HG03520 (cell line): ENCODE measurements at regions not wholly inside any gene's neighbourhood (a gene's known extent, or its start where the extent isn't known, plus 50 kb on each side); places are given as distances from the start of the nearest gene placed in this dataset.

Source experiments
- ATAC-seq: cut with Tn5 transposase; IDR thresholded peaks from one replicate; pipeline ENCODE4 v1.9.1; 2021; ENCODE audit warnings: mild to moderate bottlenecking, moderate library complexity; ENCODE audit not compliant: unreplicated experiment

- ATAC-seq = no peak
Measured at GRCh38 chr7:23971031-23971430, 261.0 kb downstream of the STK31 start.

DNA sequence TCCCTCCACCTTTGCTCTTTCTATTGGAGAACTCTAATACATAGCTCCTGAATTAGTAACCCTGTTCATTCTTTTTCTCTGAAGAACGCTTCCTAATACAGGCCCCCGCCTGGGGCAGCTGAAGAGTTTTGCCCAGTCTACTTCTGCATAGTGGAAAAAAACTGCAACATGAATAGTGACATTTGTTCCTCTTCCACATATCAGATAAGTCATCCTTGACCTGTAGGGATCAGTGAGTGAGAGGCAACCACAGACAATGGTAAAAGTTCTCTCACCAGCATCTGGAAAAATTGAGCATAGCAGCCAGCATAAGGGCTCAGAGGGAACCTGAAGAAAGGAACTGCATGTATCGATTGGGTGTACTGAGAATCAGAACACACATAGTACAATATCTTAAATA, 262.0 kb downstream of the STK31 start:
- ATAC-seq = no peak

DNA sequence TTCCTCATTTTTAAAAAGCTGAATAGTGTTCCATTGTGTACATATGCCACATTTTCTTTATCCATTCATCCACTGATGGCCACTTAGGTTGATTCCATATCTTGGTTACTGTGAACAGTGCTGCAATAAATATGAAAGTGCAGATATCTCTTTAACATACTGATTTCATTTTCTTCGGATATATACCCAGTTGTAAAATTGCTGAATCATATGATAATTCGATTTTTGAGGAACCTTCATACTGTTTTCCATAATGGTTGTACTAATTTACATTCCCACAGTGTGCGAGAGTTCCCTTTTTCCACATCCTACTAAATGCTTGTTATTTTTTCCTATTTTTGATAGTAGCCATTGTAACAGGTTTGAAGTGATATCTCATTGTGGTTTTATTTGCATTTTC, 263.2 kb downstream of the STK31 start:
- no peak for ATAC-seq

GRCh38 chr7:23980081-23980480, 270.1 kb downstream of the STK31 start:
- ATAC-seq = no peak

- ATAC-seq = no peak
Measured at GRCh38 chr7:23981314-23981713, 271.3 kb downstream of the STK31 start.

- no peak for ATAC-seq
Measured at GRCh38 chr7:23981758-23982157, 271.7 kb downstream of the STK31 start.

GRCh38 chr7:24005517-24005916, 278.5 kb upstream of the NPY start:
- no peak for ATAC-seq

- ATAC-seq = no peak
Measured at GRCh38 chr7:24010495-24010894, 273.5 kb upstream of the NPY start.

GRCh38 chr7:24017519-24017918, 266.5 kb upstream of the NPY start:
- no peak for ATAC-seq

DNA sequence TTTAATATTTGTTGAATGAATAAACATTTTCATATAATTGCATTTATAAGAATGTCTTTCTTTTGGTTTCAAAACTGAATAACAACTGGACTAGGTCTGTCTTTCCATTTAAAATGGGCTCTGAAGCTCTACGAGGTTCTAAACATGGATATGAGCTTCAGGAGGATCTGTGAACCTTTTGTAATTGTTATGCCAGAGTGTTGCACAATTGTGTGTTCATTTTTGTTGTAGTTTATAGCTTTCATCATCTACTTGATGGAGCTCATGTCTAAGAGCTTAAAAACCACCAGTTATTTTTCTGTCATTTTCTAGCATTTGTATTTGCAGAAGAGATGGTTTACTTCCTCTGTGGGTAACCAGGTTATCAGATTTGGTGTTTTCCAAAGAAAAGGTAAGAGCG, 265.7 kb upstream of the NPY start:
- no peak for ATAC-seq

GRCh38 chr7:24019841-24020240, 264.1 kb upstream of the NPY start:
- ATAC-seq = no peak

DNA sequence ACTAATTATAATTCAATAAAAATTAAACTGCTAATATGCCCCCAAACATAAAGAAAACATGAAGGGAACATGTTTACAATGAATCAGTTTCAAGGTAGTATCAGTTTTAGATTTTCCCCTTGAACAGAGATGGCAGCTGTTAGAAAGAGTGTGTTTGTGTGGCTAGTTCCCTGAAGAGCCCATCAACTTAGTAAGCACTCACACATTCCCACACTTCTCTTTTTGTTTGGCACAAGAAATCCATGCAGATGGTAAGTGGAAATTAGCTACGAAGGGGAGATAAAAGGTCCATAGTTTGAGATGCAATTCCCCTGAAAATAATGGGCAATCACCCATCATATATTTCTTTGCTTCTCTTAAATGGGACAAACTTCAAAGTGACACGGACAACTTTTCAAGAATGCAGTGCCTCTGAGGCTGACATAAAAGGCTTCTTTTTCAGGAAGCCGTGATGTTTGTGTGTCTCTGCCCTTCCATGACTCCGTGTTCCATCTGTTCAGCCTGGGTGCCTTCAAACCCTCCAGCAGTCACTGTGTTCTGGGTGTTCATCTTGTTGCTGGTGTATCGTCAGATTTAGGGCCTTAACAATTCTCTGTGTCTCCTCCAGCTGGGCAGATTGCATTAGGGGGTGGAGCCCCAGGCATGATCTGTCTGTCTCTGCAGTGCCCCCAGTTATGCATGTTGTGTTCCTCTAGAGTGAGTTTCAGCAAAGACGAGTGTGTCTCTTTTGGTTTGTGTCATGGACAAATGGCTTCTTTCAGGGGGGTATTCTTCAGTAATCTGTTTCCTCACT, 259.5 kb upstream of the NPY start:
- no peak for ATAC-seq

DNA sequence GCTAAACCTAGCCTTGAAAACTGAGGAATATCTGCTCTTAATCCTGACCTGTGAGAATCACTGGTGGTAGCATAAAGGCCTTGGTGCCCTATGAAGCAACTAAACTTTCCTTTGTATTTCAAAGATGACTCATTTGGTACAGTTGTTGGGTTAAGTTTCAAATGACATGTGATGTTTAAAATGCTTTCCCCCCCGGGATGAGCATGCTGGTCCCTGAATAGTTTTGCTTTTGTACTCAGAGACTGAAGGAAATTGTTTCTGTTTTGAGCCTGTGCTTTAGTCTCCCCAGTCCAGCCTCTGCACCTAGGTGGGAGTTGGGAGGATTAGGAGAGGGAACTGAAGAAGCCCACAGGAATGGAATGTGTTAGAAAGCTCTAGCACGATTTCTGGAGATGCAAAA, 258.9 kb upstream of the NPY start:
- ATAC-seq = no peak

GRCh38 chr7:24025765-24026164, 258.2 kb upstream of the NPY start:
- ATAC-seq = no peak

DNA sequence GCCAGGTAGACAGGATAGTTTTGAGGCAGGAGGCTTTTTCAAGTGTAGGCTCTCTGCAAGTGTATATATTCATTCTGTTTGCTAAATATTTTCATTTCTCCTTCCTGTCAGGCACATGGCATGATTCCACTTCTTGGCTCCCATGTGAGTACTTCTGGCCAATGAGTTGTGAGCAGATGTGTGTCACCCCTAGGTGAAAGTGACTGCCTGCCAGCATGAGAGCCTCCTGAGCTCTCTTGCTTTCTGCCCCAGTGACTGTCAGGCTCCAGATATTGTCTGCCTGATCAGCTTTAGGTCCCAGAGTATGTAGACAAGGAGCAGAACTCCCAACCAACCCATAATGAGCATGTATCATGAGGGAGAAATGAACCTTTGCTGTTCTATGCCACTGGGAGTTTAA, 257.6 kb upstream of the NPY start:
- no peak for ATAC-seq

DNA sequence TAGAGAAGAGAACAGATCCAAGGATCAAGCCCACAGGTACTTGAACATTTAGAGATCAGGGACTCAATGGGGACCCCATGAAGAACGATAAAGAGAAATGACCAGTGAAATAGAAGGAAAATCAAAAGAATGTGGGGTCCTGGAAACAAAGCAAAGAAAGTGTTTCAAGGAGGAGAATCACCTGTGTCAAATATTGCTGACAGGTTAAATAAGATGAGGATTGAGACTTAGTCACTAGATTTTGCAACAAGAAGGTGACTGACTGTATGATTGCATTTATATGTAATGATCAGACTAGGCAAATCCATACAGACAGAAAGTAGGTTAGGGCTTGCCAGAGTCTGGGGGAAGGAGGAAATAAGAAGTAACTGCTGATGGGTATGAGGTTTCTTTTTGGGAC, 254.9 kb upstream of the NPY start:
- no peak for ATAC-seq

GRCh38 chr7:24034251-24034650, 249.7 kb upstream of the NPY start:
- no peak for ATAC-seq

- no peak for ATAC-seq
Measured at GRCh38 chr7:24035366-24036032, 248.5 kb upstream of the NPY start.

- ATAC-seq = no peak
Measured at GRCh38 chr7:24036033-24036412, 248.0 kb upstream of the NPY start.

GRCh38 chr7:24038993-24039392, 245.0 kb upstream of the NPY start:
- ATAC-seq = no peak

GRCh38 chr7:24039991-24040624, 243.9 kb upstream of the NPY start:
- no peak for ATAC-seq

DNA sequence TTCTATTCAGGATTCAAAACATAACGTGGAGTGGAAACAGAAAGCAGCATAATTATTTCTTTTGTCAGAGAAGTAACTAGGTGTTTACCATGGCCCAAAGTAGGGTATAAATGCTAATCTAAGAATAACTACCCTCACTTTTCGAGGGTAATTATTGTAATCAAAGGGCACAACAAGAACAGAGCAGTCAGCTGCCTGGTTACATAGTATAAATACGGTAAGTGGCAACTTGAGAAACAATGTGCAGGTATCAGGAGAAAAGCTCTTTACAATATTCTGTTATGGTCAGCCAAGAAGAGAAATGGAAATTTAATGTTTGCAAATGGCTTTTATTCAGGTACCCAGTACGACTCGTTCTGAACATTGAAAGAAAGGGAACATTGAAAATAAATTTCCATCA, 242.0 kb upstream of the NPY start:
- ATAC-seq = no peak
